Activated T-cell treated with anti-CD3 and anti-CD28 coated beads, Interleukin-2, amount 50 U/mL, for 72 hours (primary cell): ENCODE measurements at regions not wholly inside any gene's neighbourhood (a gene's known extent, or its start where the extent isn't known, plus 50 kb on each side); places are given as distances from the start of the nearest gene placed in this dataset.
"Not testable (repeated sequence)": the region's sequence is repeated elsewhere in the genome, so short reads cannot be mapped to it uniquely, and the experiment has no call there.

Source experiments
- ATAC-seq, 2 donors: fragments of 150-1000 bp; cut with Tn5 transposase; replicated peaks in 1 of 2; 2 replicates each; pipeline ENCODE4 v1.10.0; 2021; ENCODE audit warnings: moderate library complexity in 2 of 2, mild to moderate bottlenecking in 1 of 2
- DNase-seq, 2 donors: peaks; one replicate each; pipeline ENCODE4 v3.0.0; 2021 to 2022; ENCODE audit warnings: mixed read lengths in 1 of 2
- H3K27ac Mint-ChIP-seq: one replicate; pipeline ENCODE4 v1.8.0; 2022; ENCODE audit warnings: mild to moderate bottlenecking, moderate library complexity, mixed read lengths
- H3K27me3 Mint-ChIP-seq: one replicate; pipeline ENCODE4 v1.8.0; 2022; ENCODE audit warnings: low read depth, mixed read lengths
- H3K36me3 Mint-ChIP-seq, 2 donors: one replicate each; pipeline ENCODE4 v1.8.0; 2022; ENCODE audit warnings: mixed read lengths in 2 of 2, mild to moderate bottlenecking in 1 of 2; ENCODE audit not compliant: insufficient read depth in 2 of 2
- H3K4me1 Mint-ChIP-seq: one replicate; pipeline ENCODE4 v1.8.0; 2022; ENCODE audit warnings: low read depth, mixed read lengths
- H3K4me3 Mint-ChIP-seq, 2 donors: one replicate each; pipeline ENCODE4 v1.8.0; 2022; ENCODE audit warnings: mild to moderate bottlenecking in 2 of 2, mixed read lengths in 2 of 2, moderate library complexity in 2 of 2
- H3K9me3 Mint-ChIP-seq, 2 donors: one replicate each; pipeline ENCODE4 v1.8.0; 2022; ENCODE audit warnings: mixed read lengths in 2 of 2

DNA sequence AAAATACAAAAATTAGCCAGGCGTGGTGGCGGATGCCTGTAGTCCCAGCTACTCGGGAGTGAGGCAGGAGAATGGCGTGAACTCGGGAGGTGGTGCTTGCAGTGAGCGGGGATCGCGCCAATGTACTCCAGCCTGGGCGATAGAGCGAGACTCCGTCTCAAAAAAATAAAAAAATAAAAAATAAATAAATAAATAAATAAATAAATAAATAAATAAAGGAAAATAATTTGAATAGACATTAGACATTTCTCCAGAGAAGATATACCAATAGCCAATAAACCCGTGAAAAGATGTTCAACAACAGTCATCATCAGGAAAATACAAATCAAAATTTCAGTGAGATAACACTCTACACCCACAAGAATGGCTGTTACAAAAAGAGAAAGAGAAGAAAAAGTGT is 1302.4 kb upstream of the GYPC start:
- H3K9me3 Mint-ChIP-seq, ATAC-seq, H3K4me3 Mint-ChIP-seq, DNase-seq, H3K36me3 Mint-ChIP-seq, H3K27ac Mint-ChIP-seq, H3K4me1 Mint-ChIP-seq, H3K27me3 Mint-ChIP-seq: not testable (repeated sequence)

DNA sequence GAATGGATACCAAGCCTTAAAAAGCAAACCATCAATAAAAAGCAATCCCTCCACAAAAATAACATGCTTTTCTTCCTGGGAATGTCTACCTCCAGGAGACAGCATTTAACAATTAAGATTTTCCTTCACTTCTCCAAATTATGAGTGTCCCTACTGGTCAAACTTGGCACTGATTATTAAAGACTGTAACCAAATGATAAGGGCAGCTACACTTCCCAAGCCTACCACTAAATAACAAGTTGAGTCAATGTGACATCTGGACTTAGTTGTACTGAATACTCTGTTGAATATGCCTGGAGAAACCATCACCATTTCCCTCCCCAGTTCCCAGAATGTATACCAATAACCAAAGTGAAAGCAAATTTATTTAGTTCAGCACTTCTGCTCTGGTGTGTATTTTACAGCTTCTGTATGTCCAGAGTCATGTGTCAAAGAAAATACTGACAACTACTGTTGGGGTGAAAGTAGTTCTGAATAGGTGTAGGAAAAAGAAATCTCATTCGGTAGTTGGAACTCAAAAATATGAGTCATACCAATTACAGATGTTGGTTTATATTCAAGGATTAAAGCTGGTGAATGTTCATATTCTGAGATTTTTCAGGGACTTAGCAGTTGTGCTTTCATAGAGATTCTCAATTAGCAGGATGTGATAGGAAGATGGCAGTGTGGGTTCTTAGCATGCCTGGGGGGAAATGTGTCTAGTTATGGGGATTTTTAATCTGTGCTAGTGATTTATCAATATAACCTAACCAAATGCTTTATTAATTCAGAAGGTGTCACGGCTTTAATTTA is 1291.6 kb upstream of the GYPC start:
- Mint-ChIP-seq H3K27me3 (no peaks in the 10 kb centered on the region), H3K36me3 (no peaks in the 10 kb centered on the region), H3K4me1 (no peaks in the 10 kb centered on the region), H3K4me3 (no peak overlapping the region), H3K27ac (no peak overlapping the region), H3K9me3 (peaks cover 9 to 15% of the 10 kb centered on the region in 2 donors)
- DNase-seq, result no peak
- ATAC-seq, result no peak

DNA sequence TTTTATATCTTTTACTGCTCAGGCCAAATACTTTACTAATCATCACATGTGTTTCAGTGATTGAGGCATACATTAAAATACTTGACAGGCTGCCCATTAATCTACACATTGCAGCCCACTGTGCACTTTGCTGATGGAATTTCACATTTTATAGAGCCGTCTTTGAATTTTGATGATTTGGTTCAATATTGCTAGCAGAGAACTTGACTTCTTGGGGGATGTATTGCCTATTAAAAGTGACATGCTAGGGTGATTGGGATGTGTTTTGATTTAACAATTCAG is 1291.0 kb upstream of the GYPC start:
- peaks cover 9 to 15% of the 10 kb centered on the region in 2 donors for H3K9me3 Mint-ChIP-seq
- DNase-seq (no peak), ATAC-seq (no peak)
- H3K4me3 Mint-ChIP-seq, result no peak overlapping the region
- H3K36me3 Mint-ChIP-seq, result no peaks in the 10 kb centered on the region
- no peak overlapping the region for H3K27ac Mint-ChIP-seq
- no peaks in the 10 kb centered on the region for H3K4me1 Mint-ChIP-seq
- no peaks in the 10 kb centered on the region for H3K27me3 Mint-ChIP-seq

DNA sequence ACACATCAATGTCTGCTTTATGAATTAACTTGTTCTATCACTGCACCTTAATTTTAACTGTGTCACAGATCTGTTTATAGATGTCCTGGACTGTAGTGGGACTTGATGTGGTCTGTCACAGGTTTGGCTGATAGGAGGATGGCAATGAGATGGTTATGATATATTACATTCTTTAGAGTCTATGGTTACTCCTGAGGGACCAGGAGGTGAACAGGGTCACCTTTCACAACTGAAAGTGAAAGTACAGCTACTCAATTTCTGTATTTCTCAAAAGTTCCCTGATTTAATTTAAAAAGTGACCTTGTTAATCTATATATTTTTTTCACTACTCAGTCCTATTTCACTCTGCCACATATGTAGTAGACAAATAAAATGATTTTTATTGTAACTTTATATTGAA is 1284.1 kb upstream of the GYPC start:
- H3K27ac Mint-ChIP-seq, result no peak overlapping the region
- H3K36me3 Mint-ChIP-seq, result peaks cover 0 to 2% of the 10 kb centered on the region in 2 donors
- DNase-seq, result no peak
- H3K4me1 Mint-ChIP-seq, result no peaks in the 10 kb centered on the region
- no peak overlapping the region for H3K4me3 Mint-ChIP-seq
- H3K9me3 Mint-ChIP-seq, result peaks cover 8% of the 10 kb centered on the region in 2 donors
- H3K27me3 Mint-ChIP-seq, result no peaks in the 10 kb centered on the region
- no peak for ATAC-seq

DNA sequence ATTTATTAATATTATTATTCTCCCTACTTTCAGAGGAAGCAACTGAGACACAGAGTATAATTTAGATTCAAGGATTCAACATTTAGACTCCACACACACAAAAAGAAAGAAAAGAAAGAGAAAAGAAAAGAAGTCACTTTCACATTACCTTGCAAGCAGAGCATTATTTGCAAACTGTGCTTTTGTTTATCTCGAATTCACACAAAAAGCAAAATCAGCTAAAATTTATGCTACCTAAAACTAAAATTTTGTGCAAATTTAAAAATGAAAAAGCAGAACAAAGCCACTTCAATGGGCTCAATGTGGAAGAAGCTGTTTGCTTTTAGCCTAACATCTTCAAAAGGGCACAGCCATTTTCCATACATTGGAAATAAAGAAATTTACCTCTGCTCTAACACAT is 1282.7 kb upstream of the GYPC start:
- no peak overlapping the region for H3K27ac Mint-ChIP-seq
- H3K27me3 Mint-ChIP-seq, result no peaks in the 10 kb centered on the region
- H3K36me3 Mint-ChIP-seq, result peaks cover 0 to 2% of the 10 kb centered on the region in 2 donors
- H3K4me3 Mint-ChIP-seq, result no peak overlapping the region
- no peaks in the 10 kb centered on the region for H3K4me1 Mint-ChIP-seq
- H3K9me3 Mint-ChIP-seq, result peaks cover 6 to 12% of the 10 kb centered on the region in 2 donors
- DNase-seq (no peak), ATAC-seq (no peak)

DNA sequence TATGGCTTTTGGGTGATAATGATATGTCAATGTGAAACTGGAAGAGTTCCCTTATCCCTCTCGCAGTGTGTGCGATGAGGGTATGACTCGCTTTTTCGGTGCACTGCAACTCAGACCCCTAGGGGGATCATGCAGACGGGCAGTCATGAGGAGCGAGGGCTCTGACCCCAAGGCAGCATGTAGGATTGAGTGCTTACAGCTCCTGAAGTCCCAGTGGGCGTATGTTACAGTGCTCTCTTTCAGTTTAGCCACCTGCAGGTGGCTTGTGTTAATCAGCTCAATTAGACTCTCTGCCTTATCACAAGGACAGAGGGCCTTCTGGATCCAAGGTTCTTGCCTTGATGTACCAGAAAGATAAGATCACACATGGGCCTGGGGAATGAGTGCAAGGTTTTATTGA is 1269.9 kb upstream of the GYPC start:
- Mint-ChIP-seq H3K4me3 (no peak overlapping the region), H3K36me3 (no peaks in the 10 kb centered on the region), H3K27ac (no peak overlapping the region), H3K4me1 (no peaks in the 10 kb centered on the region), H3K27me3 (no peaks in the 10 kb centered on the region), H3K9me3 (peaks cover 1 to 7% of the 10 kb centered on the region in 2 donors)
- no peak for ATAC-seq
- no peak for DNase-seq

DNA sequence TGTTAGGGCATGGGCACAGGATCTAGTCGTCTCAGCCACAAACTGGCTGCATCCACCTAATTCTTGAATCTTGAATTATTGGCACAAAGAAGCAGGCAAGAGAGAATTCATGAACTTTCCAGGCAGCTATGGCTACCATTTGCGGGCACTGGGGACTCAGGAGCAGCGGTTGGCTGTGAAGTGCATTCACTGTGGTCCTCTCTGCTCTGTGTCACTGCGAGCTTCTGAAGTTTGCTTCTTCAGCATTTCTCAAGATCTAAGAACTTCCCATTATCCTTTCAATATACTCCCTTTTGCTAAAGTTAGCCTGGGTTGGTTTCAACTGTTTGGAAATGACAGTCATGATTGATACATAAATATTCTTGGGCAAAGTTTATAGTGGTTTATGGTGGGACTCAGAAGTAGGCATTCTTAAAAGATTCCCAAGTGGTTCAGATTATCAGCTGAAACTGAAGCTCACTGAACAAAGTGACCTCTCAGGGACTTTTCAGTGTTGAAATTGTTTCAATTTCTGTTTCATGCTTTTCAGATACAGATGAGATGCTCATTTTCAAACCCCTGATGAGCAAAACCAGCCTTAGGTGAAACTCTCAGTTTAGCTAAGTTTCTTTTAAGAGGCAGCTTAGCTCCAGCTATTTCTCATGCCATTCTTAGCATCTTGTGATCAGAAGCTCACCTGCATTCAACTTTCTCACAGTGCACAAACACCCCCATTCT is 1258.3 kb upstream of the GYPC start:
- DNase-seq, result no peak
- Mint-ChIP-seq H3K36me3 (no peaks in the 10 kb centered on the region), H3K9me3 (no peaks in the 10 kb centered on the region), H3K27ac (no peak overlapping the region), H3K4me3 (no peak overlapping the region), H3K4me1 (no peaks in the 10 kb centered on the region), H3K27me3 (no peaks in the 10 kb centered on the region)
- no peak for ATAC-seq

DNA sequence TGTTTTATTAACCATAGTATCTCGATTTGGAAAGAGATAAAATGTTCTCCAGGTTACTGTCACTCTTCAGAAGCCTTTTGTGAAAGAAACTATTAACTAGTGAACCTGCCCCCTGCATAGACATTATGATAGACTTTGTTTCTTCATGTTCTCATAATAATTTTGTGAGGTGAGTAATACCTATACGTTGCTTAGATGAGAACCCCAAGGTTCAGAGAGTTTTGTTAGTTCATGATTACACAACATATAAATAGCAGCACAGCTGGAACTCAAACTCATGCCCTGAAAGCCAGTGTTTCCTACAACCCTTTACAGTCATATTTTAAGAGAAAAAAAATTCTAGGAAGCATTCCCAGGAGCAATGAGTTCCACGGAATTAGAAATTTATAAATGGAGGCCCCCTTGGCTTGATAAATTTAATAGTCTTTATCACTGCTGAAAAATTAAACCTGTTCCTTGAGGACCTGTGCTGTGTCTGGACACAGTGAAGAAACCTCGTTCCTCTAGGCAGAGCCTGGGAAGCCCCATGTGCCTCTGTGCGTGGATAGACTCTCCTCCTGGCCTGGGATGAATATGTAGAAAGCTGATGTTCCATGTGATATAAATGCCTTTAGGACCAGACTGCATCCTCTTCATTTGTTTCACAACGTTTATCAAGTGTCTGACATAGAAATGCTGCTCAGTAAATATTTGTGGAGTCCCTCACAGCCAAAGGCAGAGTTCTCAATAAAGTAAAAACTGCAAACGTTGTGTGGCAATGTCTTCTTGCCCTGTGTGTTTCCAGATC is 1257.0 kb upstream of the GYPC start:
- peaks cover 0 to 2% of the 10 kb centered on the region in 2 donors for H3K36me3 Mint-ChIP-seq
- ATAC-seq (no peak), DNase-seq (no peak)
- H3K27ac Mint-ChIP-seq, result no peak overlapping the region
- no peaks in the 10 kb centered on the region for H3K27me3 Mint-ChIP-seq
- no peak overlapping the region for H3K4me3 Mint-ChIP-seq
- no peaks in the 10 kb centered on the region for H3K9me3 Mint-ChIP-seq
- H3K4me1 Mint-ChIP-seq, result no peaks in the 10 kb centered on the region

DNA sequence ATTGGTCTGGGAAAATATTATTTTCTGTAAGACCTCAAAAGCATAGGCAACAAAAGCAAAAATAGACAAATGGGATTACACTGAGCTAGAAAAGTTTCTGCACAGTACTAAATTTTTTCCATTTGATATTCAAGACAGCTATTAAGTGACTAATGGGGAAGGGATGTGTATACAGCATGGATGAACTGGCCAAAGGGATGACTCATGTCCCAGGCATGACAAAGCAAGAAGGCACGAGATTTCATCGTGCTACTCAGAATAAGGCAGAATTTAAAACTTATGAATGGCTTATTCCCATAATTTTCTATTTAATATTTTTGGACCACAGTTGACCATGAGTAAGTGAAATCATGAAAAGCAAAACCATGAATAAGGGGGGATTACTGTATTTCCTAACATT is 1250.1 kb upstream of the GYPC start:
- Mint-ChIP-seq H3K27me3 (no peaks in the 10 kb centered on the region), H3K36me3 (peaks cover 0 to 2% of the 10 kb centered on the region in 2 donors), H3K27ac (no peak overlapping the region), H3K4me1 (no peaks in the 10 kb centered on the region), H3K9me3 (peaks cover 0 to 2% of the 10 kb centered on the region in 2 donors), H3K4me3 (no peak overlapping the region)
- no peak for DNase-seq
- ATAC-seq, result no peak

DNA sequence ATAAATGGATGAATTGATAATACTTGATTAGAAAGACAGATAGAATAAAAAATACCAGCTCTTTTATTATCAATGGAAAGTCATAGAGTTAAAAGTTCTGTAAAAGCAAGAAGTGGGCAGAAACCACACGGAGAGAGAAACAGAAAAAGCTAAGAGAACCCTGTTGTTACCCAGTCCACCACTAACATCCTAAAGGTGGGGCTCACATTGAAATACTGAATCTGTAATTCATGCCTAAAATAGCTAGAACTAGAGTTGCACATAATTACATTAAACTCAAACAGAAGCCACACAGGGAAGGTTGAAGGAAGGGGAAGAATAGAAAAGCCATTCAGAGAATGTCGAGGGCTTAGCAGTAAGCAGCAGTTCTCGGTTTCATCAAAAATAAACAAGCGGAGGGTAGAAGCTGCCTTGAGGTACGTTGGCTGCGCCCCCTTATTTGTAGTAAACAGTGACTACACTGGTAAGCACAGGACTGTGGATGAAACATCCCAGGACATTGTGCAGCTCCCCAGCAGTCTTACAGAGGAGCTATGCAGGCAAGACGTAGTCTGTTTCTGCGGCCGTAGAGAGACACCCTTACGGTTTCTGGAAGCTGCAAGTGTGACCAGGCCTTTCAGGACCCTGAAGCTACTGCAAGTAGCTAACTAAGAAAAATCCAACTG is 1247.0 kb upstream of the GYPC start:
- H3K27ac Mint-ChIP-seq, result no peak overlapping the region
- H3K4me1 Mint-ChIP-seq, result no peaks in the 10 kb centered on the region
- H3K9me3 Mint-ChIP-seq, result peaks cover 0 to 2% of the 10 kb centered on the region in 2 donors
- H3K36me3 Mint-ChIP-seq, result no peaks in the 10 kb centered on the region
- H3K27me3 Mint-ChIP-seq, result no peaks in the 10 kb centered on the region
- no peak for ATAC-seq
- no peak overlapping the region for H3K4me3 Mint-ChIP-seq
- DNase-seq, result no peak

DNA sequence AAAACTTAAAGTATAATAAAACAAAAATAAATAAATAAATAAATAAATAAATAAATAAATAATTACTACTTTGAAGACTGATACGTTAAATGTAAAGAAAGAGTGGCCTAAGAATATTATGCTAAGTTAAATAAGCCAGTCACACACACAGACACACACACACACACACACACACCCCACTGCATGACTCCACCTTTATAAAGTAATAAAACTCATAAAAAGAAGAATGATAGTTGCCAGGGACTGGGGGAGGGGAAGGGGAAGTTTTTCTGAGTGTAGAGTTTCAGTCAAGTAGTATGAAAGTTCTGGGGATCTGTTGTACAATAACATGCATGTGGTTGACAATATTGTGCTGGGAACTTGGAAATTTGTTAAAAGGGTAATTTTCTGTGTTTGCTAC is 1237.5 kb upstream of the GYPC start:
- ATAC-seq (no peak), DNase-seq (no peak)
- H3K27ac Mint-ChIP-seq, result no peak overlapping the region
- H3K27me3 Mint-ChIP-seq, result no peaks in the 10 kb centered on the region
- no peak overlapping the region for H3K4me3 Mint-ChIP-seq
- H3K4me1 Mint-ChIP-seq, result no peaks in the 10 kb centered on the region
- H3K9me3 Mint-ChIP-seq, result peaks cover 4 to 7% of the 10 kb centered on the region in 2 donors
- no peaks in the 10 kb centered on the region for H3K36me3 Mint-ChIP-seq

DNA sequence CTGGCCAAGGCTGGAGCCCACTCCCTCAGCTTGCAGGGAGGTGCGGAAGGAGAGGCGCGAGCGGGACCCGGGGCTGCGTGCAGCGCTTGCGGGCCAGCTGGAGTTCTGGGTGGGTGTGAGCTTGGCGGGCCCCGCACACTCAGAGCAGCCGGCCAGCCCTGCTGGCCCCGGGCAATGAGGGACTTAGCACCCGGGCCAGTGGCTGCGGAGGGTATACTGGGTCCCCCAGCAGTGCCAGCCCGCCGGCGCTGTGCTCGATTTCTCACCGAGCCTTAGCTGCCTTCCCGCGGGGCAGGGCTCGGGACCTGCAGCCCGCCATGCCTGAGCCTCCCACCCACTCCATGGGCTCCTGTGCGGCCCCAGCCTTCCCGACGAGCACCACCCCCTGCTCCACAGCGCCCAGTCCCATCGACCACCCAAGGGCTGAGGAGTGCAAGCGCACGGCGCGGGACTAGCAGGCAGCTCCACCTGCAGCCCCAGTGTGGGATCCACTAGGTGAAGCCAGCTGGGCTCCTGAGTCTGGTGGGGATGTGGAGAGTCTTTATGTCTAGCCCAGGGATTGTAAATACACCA is 1233.7 kb upstream of the GYPC start:
- not testable (repeated sequence) for H3K4me3 Mint-ChIP-seq, H3K27ac Mint-ChIP-seq, ATAC-seq

More for the DNA sequence above, 1233.7 kb upstream of the GYPC start:
- H3K4me1 Mint-ChIP-seq, H3K36me3 Mint-ChIP-seq, DNase-seq, H3K9me3 Mint-ChIP-seq, H3K27me3 Mint-ChIP-seq: not testable (repeated sequence)
